NCI-H187 (cell line): ENCODE measurements at regions not wholly inside any gene's neighbourhood (a gene's known extent, or its start where the extent isn't known, plus 50 kb on each side); places are given as distances from the start of the nearest gene placed in this dataset.

Experiments used
- DNase-seq, 2 experiments: peaks; one replicate each; lab custom pipeline; 2025; lab: John Stamatoyannopoulos, UW

DNA sequence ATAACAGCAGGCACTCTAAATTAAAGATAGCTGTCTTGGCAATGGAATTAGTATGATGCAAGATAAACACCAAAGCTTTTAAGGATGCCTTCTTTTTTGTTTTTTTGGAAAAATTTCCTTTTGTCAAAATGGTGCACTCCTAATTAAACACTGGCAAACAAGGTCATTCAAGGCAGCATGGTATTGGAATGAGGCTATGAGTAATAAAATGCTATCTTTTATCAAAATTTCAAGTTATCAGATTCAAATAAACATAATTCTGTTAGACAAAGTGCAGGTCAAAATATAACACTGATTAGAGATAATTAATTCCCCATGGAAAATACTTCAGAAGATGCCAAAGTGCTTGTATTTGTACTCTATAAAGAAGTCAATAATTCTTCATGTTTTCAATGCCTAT is 514.1 kb downstream of the TENT5A start:
- no peak for DNase-seq

DNA sequence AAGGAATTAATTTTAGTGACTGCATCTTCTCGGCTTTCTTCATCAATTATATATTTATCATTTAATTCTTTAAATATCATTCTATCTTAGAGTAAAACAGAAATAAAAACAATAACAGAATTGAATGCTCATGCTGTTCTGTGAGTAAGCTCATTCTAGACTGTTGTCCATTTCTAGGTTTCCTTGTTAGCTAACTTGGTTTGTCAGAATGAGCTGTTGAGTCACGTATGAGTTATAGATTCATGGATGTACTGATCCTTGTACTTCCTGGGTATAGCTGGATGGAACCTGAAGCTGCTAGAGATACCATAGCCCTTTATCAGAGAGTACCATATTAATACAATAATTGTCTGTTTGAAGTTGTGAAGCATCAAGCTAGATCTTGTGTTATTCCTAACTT is 515.3 kb downstream of the TENT5A start:
- DNase-seq = no peak

DNA sequence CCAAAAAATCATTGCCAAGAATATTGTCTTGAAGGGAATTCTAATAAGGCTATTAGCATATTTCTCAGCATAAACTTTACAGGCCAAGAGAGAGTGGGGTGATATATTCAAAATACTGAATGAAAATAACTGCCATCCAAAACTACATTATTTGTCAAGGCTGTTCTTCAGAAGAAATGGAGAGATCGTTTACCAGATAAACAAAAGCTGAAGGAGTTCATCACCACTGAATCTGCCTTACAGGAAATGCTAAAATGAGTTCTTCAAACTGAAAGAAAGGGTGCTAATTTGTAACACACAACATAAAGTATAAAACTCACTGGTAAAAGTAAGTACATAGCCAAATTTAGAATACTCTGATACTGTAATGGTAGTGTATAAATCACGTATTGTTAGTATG is 517.0 kb downstream of the TENT5A start:
- DNase-seq = no peak

DNA sequence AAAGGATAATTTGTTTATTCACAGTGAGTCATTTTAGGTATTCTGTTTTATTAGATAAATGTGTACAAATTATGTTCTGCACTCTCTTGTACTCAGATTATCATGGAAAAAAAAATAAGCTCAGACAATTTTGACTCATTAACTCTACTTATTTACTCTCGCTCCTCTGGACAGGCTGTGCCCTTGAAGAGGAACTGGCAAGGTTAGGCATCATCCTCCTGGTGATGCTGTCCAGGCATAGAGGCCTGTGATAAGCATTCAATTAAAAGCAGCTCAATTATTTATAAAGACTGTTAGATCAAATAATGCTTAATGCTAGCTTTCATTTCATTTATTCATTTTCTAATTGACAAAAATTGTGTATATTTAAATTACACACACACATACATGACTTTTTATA is 518.5 kb downstream of the TENT5A start:
- no peak for DNase-seq

DNA sequence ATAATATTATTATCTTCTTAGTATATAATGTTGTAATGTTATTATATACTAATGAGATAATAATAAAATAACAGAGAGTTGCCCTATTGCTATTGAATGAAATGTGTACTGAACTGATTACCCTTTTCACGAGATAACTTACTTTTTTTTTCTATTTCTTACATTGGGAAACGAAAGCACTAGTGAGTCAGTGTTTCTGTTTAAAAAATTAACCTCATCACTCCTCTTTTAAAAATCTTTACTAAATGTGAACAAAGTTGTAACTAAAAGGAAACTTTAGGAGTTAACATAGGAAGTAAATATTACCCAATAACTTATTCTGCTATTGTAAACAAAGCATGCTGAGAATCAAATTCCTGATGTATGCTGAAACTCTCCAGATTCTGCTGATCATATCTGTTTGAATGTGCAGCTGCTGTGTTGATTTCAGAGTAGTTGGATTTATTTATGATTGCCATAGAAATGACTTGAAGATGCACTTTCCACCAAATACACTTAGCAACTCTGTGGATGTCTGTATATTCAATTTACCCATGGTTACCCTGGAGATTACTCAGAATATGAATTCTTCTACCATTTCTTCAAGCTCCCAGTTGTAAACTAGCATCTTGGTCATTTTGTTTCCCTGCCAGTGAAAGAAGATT is 523.4 kb downstream of the TENT5A start:
- no peak for DNase-seq

DNA sequence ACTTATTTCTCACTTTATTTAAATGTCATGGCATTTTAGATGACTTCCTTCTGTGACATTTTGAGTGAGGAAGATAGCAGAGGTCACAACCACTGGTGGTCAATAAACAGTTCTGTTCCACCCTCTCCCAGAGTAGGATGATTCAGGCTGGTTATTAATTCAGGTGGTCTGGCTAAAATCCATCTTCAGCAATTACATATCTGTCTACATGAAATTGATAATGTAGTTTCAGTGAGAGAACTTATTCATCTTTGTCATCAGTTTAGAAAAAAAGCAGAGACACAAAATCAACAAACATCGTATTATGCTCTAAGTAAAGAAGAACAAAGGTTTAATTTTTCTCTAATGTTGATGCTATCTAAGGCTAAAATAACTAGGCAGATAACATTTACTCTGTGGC is 525.5 kb downstream of the TENT5A start:
- DNase-seq = no peak

DNA sequence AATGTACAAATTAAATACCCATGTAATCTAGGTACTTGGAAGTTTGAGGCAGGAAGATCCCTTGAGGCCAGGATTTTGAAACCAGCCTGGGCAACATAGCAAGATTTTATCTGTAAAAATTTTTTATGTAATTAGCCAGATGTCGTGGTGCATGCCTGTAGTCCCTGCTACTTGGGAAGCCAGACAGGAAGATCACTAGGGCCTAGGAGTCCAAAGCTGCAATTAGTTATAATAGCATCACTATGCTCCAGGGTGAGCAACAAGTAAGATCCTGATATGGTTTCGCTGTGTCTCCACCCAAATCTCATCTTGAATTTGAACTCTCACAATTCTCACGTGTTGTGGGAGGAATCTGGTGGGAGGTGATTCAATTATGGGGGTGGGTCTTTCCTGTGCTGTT is 535.8 kb downstream of the TENT5A start:
- DNase-seq = no peak

DNA sequence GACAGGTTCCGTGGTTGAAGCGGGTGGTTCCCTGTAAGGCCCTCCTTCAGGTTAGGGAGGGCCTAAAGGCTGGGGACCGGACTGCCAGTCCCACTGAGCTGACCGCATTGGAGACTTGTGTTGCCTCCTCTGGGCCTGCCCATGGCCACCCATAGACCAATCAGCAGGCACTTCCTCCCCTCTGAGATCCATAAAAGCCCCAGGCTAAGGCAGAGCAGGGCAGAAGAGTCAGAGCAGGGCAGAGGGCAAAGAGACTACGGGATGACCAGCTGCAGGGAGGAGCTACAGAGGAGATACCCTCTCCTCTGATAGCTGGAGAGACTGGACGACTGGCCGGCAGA is 537.4 kb downstream of the TENT5A start:
- no peak for DNase-seq

DNA sequence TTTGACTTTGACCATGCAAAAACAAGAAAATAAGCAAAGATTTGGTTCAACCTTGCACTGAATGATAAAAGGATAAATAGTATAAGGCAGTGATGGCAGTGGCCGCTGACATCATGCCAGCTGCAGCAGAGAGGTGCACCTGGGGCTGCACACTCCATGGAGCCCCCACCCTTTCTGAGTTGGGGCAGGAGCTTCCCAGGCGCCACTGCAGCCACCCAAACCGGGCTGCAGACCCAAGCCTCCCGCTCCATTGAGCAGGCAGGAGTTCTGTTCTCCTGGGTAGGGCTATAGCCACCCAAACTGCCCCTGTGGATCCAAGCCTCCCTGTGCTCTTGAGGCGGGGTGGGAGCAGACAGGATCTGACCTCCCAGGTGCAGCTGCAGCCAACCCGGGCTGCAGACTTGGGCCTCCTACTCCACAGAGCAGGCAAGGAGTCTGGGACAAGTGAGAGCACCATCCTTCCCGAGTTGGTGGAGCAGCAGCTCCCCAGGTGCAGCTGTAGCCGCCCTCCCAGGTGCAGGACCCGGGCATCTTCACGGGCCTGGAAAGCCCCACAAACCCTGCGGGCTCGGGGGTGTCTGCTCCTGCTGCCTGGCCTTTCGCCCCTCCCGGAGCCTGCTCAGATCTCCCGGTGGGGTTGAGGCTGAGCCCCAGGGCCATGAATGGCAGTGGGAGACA is 537.9 kb downstream of the TENT5A start:
- DNase-seq = no peak

DNA sequence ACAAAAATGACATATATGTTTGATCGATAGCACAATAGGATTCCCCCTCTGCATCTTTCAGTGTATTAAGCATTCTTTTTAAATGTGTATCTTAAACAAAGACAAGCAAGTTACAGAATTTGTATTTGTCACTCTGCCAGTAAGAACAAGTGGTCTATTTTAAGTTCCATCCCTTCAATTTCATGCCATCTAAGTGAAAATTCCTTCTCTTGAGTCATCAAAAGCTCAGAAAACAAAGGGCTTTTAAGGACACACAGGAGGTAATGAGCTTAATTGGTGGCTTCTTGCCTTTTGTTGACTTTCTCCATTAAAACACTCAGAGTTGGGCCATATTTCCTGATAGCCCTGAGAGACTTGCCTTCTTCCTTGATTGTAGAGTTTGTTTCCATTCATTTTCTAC is 547.8 kb downstream of the TENT5A start:
- no peak for DNase-seq

DNA sequence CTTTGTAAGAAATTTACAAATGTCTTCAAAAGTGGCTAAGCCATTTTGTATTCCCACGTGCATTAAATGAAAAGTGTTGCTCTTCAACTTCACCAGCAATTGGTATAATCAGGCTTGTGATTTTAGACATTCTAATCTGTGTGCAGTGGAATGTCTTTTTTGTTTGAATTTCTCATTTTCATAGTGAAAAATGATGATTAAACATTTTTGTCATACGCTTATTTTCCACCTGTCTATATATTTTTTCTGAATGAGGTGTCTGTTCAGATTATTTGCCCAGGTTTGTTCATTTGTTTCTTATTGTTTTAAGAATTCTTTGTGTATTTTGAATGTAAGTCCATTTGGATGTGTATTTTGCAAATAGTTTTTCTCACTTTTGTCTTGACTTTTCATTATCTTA is 558.1 kb downstream of the TENT5A start:
- DNase-seq = no peak

DNA sequence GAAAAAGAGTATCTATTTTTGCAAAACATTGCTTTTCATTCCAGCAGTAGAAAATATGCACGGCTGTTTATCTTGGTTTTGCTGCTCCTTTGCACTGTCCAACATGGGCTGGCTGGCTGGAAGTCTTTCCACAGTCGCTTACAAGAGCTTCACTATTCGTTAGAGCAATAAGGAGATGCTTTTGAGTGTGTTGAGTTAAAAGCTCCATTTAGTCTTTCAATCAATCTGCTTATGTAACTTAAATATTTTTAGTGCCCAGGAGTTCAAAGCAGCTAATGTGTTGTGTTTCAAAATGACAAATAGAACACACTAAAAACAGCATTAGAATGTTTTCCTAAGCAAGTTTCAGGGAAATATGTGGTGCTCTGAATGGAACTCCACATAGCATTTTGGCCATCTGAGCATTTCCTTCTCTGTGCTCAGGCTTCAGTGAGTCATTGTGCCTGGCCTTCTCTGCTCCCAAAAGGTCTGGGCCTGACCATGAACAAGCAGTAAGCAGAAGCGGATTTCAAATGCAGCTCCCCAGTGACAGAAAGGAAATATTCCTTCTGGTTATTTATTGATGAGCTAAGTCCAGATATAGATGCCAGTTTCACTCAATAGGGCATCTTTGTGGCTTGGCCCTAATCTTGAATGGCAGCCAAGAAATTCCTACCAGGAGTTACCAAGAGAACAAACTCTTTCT is 580.3 kb downstream of the TENT5A start:
- DNase-seq = no peak

DNA sequence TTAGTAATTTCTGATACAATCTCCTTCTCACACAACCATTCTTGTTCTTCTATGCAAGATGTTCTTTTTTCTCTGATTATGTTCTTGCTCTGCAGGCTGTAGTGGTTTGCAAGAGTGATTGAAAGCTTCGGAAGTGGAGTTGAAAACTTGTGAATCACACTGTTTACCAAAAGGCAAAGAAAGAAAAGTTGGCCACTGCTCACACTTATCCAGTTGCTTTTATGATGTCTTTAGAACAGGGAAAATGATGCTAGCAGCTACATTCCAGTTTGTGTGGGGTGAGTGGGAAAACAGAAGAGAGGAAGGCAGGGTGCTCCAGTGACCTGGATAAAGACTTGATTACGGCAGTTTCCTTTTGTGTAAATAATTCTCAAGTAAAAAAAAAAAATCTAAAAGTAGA is 583.3 kb downstream of the TENT5A start:
- no peak for DNase-seq

DNA sequence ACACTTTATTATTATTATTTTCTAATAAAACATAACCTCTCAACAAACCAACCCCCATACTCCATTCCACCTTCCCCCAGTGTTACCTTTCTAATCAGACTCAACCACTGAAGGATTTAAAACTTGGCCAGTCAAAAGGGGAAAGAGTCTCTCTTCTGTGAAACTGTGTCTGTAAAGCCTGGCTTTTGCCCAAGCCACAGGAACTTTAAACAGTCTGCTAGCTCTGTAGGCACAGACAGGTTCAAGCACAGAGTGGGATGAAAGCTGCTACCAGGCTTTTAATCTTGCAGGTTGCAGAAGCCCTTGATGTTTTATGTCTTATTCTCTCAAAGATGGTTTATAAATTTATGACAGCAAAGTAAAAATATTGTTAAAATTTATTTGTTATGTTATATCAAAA is 585.7 kb downstream of the TENT5A start:
- no peak for DNase-seq

DNA sequence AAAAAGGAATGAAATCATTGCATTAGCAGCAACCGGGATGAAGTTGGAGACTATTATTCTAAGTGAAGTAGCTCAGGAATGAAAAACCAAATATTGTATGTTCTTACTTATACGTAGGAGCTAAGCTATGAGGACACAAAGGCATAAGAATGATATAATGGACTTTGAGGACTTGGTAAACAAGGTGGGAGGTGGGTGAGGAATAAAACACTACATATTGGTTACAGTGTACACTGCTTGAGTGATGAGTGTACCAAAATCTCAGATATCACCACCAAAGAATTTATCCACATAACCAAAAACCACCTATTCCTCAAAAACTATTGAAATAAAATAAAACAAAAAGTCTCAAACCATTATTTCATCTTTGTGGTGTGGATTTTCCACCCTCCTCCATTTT is 593.5 kb downstream of the TENT5A start:
- DNase-seq = no peak

DNA sequence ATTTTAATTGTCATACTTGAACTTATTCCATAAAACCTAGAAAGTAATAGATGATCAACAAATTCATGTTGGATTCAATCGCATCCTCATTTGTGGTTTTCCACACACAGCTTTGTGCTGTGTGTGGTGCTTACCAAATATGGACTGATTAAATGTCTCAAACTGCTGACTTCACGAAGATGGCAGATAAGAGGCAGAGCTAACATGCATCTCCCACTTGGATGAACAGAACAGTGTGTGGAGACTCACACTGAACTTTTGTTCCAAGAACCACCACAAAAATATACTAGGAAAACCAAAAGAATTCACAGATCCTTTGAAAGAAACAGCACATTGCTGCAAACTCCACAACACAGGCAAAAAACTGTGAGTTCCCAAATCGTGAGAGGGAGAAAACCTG is 603.7 kb downstream of the TENT5A start:
- no peak for DNase-seq

DNA sequence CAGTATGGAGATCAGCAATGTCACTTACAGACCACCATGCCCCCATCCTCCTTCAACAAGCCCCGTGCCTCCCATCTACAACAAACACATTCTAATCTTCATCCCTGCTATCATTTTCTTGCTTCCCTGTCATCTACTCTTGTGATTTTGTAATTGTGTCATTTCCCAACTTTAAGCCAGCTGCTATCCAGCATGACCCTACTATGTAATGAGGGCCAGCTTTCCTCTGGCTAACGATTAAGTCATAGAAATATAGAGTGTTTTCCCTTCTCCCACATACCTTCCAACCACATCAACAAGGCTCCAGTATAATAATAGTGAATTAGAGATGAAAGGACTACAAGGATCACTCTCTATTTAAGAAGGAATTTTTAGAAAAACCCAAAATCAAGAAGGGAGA is 607.0 kb downstream of the TENT5A start:
- DNase-seq = no peak

DNA sequence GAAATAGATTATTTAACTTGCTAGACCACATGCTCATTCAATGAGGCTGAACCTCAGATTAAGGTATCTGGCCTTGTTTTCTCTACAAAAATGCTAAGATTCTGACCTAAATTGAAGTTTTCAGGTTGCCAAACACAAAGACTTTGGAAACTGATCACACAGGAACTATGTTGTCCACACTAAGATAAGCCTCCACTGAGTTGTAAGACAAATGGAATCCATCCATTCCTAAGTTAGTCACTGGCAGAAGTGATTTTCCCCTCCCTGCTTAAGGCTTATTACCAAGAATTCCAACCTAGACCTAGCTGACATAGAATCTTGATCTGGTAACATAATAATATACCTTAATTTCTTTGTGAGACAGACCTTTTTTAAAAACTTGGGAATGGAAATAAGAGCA is 608.1 kb downstream of the TENT5A start:
- DNase-seq = no peak

DNA sequence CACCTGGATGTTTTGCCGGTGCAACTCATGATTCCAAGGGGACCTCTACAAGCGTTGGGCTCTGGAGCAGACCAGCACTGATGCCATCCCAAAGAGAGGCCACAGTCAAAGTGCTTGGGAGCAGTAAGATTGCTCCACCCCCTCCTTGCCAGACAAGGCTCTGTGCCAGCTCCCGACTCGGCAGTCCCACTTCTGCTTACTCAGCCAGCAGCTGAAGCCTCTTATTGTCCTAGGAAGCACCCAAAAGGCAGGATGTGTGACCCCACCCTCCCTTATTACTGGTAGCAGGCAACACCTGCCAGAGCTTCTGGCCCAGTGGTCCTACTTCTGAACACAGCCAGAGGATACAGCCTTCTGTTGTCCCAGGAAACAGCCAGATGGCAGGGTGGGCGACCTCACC is 614.2 kb downstream of the TENT5A start:
- no peak for DNase-seq

DNA sequence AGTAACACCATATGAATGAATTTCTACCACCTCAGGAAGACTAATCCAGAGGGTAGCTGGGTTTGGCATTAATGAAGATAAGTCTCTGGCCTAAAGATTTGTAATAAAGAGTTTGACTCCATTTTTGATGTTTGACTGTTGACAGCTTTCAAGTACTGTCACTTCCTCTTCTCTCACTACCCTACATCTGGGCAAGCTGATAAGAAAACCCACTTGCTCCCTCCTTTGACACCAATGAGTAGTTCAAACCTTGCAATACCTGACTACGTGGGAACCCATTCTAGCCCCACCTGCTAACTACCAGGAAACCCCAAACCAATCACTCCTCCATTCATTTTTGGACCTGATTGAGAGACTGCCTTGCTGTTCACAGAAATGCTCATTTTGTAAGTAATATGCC is 621.5 kb downstream of the TENT5A start:
- DNase-seq = no peak

DNA sequence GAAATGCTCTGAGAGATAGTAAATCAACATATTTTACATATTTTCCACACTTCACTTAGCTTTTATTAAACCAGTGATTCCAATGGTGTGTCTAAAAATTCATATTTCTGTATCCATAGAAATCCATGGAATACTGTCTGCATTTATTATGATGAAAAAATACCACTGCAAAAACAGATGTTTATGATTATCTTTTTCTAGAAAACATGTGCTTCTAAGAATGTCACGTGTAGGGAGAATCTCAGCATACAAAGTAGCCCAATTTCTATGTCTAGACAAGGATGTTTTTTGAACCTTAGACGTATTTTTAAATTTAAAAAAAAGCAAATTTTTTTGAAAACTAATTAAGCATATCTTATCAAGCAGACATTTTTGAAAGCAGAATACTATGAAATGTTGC is 622.4 kb downstream of the TENT5A start:
- no peak for DNase-seq

DNA sequence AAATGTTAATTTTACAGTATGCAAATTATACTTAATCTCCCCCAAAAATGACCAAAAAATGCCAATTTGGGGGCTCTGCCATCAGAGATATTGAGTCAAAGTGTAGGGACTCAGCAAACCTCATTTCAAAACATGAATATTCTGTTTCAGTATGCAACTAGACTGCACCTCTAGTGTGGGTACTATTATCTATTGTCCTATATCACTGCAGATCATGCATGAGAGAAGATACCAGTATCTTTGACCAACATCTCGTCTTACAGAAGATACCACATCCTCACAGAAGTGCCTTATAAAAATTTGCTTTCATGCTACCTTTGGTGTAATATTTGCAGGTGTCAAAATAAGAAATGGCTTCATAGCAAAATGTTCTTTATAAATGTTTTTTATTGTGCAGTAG is 623.8 kb downstream of the TENT5A start:
- DNase-seq = no peak

DNA sequence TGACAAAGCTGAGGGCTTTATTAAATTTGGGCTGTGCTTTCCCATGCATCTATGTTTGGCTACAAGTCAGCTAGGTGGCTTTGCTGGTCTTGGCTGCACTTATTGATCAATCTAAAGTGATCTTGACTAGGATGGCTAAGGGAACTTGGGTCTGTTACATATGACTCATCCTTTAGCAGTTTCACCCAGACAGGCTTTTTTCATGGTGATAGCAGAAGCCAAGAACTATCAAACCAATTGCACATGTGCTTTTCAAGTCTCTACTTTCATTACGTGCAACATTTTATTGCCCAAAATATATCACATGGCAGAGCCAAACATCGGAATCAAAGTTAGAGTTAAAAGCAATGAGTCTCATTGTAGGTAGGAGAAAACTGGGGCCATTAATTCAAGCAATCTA is 626.3 kb downstream of the TENT5A start:
- no peak for DNase-seq

DNA sequence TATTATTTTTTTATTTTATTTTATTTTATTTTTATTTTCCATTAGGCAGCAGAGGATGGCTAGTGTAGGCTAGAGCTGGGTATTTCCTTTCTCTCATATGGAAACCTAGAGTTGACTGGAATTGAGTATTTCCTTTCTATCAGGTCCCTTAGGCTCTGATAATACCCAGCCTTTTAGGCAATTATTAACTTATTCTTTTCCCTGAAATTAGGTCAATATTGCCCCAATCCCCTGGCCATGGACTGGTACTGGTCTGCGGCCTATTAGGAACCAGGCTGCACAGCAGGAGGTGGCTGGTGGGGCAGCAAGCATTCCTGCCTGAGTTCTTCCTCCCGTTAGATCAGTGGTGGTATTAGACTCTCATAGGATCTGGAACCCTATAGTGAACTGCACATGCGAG is 632.2 kb downstream of the TENT5A start:
- DNase-seq = no peak
